GM12891 (cell line): ENCODE measurements at regions not wholly inside any gene's neighbourhood (a gene's known extent, or its start where the extent isn't known, plus 50 kb on each side); places are given as distances from the start of the nearest gene placed in this dataset.

Source experiments
- DNase-seq: peaks from one replicate; pipeline ENCODE4 v3.0.0; 2011; ENCODE audit warnings: low spot score; ENCODE audit not compliant: insufficient read length
- FAIRE-seq: peaks from 2 replicates; lab custom pipeline; 2011; peaks lifted over from hg19 to GRCh38; lab: Jason Lieb, UNC
- PAX5 ChIP-seq: IDR thresholded peaks from 2 replicates; pipeline ENCODE4 v1.6.1; 2011; ENCODE audit warnings: low read length, moderate library complexity, mild to moderate bottlenecking; ENCODE audit not compliant: insufficient read depth, severe bottlenecking
- POLR2A ChIP-seq: IDR thresholded peaks from 2 replicates; pipeline ENCODE4 v1.6.1; 2011; ENCODE audit warnings: low read depth, low read length, control low read depth
- POLR2AphosphoS5 ChIP-seq: IDR thresholded peaks from 2 replicates; pipeline ENCODE4 v1.6.1; 2011; ENCODE audit warnings: low read depth, low read length, control low read depth
- POU2F2 ChIP-seq: IDR thresholded peaks from 2 replicates; pipeline ENCODE4 v1.6.1; 2011; ENCODE audit warnings: low read depth, mild to moderate bottlenecking, control low read depth, low read length, moderate library complexity
- SPI1 ChIP-seq: IDR thresholded peaks from 2 replicates; pipeline ENCODE4 v1.6.1; 2011; ENCODE audit warnings: low read depth, low read length, control low read depth
- TAF1 ChIP-seq: IDR thresholded peaks from 2 replicates; pipeline ENCODE4 v1.6.1; 2011; ENCODE audit warnings: low read depth, low read length, control low read depth

DNA sequence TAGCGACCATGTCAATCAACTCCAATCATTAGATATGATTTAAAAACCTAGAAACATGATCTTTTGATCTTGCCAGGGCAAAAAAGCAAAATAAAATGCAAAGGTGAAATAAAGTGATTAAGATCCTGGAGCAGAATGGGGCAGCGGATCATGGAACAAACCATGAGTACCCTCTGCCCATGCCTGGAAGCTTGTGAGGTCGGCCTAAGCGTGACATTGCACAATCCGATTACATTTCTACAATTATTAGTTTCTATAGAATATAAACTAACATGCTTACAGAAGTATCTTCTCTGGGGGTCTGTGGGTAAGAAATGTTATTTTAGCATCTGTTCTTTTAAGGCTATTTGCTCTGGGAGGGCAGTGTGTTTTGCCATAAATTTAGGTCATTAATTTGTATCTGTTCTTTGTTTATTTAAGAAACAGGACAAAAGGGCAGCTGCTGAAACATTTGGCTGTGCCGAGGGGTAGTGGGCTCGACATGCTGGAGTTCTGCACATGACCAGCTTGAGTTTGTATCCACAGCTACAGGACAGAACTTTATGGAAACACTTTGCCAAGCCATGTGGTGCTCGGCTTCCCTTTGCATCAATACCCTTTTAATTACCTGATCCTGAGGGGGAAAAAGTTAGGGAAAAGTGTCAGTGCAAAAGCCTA, 55.9 kb downstream of the ZBTB18 start:
- TF ChIP-seq POLR2AphosphoS5 = no peak
- TF ChIP-seq POLR2A = no peak
- no peak for TF ChIP-seq PAX5
- TF ChIP-seq SPI1 = no peak
- TF ChIP-seq POU2F2 = no peak
- TF ChIP-seq TAF1 = no peak
- no peak for DNase-seq
- no peak for FAIRE-seq

DNA sequence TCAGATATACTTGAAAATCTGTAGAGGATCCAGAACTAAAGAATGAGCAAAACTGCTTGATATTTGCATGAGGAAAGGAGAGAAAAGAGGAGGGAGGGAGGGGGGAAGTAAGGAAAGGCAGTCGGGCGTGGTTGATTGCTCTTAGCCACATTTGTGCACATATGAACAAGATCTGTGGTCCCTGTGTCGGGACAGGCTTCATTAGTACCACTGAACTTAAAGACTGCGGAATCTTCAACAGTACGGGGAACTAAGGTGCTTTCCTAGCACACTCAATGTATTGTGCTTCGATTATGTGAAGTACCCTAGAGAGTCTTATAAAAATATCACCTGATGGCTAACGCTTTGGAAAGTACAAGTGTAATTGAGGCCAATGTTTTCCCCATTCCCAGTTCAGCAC, 59.9 kb downstream of the ZBTB18 start:
- TF ChIP-seq POLR2A (no peak), TAF1 (no peak), PAX5 (no peak), POLR2AphosphoS5 (no peak), SPI1 (no peak), POU2F2 (no peak)
- FAIRE-seq (no peak), DNase-seq (no peak)

DNA sequence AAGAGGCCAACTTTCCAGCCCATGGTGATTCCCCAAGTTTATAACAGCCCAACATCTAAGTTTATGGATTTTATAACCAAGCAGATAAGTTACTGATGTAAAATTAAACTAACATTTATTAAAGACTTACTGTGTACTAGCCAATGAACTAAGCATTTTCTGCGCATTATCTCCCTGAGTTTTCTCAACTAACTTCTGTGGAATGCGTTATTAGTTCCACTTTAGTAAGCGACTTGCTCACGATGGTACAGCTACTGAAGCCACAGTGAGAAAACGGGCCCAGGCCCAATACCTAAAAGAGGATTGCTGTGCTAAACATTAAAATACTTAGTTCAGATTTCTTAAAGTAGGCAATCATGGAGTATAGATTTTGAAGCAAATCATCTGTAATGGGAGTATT, 61.0 kb downstream of the ZBTB18 start:
- TF ChIP-seq POU2F2 = no peak
- no peak for TF ChIP-seq PAX5
- TF ChIP-seq POLR2AphosphoS5 = no peak
- TF ChIP-seq SPI1 = no peak
- no peak for TF ChIP-seq POLR2A
- TF ChIP-seq TAF1 = no peak
- DNase-seq (no peak), FAIRE-seq (no peak)

DNA sequence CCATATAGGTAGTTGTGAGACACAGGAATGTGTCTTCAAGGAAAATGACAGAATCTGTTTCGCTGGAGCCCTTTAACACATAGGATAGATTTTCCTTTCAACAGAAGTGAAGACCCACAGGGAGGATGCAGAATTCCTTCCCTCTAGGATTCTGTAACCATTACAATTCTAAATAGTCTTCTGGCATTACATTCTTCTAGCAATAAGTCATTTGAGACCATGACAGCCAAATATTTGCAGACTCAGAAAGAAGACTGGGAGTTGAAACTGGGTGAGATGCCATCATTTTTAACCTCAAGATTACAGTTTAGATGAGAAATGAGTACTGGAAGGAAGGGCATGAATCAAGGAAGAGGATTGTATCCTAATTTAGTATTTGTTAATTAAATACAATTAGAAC, 61.6 kb downstream of the ZBTB18 start:
- DNase-seq (no peak), FAIRE-seq (no peak)
- TF ChIP-seq TAF1 (no peak), SPI1 (no peak), POLR2A (no peak), POLR2AphosphoS5 (no peak), PAX5 (no peak), POU2F2 (no peak)

DNA sequence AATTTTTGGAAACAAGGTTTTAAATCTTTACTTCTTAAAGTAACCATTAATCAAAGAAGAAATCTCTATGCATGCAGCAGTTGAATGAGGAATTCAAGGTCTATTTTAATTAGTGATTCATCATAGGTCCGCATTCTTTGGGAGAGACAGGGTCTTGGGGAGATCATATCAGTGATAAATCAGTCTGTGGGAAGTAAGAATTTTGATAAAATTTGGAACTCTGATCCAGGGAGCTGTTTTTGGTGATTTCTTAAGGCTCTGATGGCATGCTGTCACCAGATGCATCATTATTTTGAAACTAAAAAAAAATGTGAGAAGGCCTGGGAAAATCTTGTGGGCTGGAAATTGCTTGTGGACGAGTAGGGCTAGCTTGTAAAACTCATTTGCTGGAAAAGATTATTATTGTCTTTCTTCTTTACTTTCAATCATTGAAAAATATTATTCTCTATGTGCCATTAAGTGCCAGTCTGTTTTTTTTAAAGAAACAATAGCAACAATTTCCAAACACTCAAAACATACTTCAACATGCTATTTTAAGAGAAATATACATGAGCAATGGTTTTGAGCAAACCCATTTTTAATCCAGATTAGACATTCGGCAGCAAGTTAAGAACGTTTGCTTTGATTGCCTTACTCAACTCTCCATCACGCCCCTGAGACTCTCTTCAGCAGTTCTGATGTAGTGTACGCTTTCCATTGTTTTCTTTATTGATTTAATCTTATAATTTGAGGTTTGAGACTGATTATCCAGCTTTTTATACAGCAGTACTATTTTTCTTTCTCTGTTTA, 62.6 kb downstream of the ZBTB18 start:
- FAIRE-seq (no peak), DNase-seq (no peak)
- TF ChIP-seq PAX5 (no peak), POLR2AphosphoS5 (no peak), POU2F2 (no peak), POLR2A (no peak), SPI1 (no peak), TAF1 (no peak)

DNA sequence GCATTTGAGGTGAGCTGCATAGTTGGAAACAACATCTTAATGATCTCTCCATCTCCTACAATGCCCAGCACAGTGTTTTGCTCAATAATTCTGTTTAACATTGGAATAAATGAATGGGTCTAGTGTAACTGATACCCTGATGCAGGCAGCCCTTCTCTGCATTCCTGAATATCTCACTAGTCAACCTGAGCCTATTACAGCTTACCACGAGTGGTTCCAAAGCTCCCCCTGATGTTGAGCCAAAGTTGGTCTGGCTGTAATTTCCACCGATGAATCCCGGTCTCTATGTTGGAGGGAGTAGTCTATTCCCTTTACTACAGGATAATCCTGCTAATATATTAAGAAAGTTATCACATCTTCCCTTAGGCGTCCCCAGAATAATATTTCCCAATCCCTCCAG, 63.8 kb downstream of the ZBTB18 start:
- no peak for TF ChIP-seq PAX5
- TF ChIP-seq POU2F2 = no peak
- TF ChIP-seq SPI1 = no peak
- TF ChIP-seq POLR2AphosphoS5 = no peak
- TF ChIP-seq POLR2A = no peak
- no peak for TF ChIP-seq TAF1
- FAIRE-seq (no peak), DNase-seq (no peak)

DNA sequence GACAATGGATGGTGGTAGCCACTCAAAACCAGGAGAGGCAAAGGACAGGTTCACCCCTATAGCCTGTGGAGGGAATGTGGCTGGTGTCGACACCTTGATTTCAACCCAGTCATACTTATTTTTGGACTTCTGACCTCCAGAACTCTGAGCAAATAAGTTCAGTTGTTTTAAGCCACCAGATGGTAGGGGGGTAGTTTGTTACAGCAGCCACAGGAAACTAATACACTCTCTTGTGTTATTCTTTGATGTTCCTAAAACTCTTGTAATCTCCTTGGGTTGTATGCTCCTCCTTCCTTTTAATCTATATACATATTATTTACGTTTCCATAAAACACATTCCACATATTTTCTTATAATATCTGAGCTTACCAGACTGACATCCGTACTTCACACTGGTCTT, 65.9 kb downstream of the ZBTB18 start:
- FAIRE-seq = no peak
- DNase-seq = no peak
- TF ChIP-seq POU2F2 = no peak
- TF ChIP-seq PAX5 = no peak
- TF ChIP-seq POLR2AphosphoS5 = no peak
- no peak for TF ChIP-seq TAF1
- TF ChIP-seq POLR2A = no peak
- TF ChIP-seq SPI1 = no peak

DNA sequence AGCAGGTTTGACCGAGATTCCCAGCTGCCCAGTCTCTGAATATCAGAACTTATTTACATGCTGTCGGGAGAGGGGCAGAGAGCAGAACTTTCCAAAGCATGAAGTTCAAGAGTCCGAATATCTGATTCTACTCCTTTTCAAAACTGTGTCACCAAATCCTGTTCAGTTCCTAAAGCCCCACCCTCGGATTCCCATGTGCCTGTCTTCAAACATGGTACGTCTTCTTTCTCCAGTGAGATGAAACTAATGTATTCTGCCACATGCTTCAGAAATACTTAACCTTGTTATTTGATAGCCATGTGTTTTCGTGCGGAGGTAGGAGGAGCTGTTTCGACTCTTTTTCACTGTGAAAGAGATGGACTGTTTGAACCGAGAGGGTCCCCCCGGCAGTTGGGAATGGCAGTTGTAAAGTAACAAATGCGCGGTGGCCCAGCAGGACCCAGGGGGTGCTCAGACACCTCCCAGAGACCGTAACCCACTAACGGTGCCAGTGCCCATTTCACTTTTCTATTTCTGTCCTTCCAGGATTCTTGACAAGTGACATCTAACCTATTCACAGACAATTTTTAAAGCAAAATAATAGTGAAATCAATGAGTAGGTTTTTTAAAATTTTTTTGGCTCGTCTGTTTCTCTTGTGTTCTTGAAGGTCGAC, 67.2 kb downstream of the ZBTB18 start:
- DNase-seq = no peak
- no peak for FAIRE-seq
- TF ChIP-seq POU2F2 = no peak

DNA sequence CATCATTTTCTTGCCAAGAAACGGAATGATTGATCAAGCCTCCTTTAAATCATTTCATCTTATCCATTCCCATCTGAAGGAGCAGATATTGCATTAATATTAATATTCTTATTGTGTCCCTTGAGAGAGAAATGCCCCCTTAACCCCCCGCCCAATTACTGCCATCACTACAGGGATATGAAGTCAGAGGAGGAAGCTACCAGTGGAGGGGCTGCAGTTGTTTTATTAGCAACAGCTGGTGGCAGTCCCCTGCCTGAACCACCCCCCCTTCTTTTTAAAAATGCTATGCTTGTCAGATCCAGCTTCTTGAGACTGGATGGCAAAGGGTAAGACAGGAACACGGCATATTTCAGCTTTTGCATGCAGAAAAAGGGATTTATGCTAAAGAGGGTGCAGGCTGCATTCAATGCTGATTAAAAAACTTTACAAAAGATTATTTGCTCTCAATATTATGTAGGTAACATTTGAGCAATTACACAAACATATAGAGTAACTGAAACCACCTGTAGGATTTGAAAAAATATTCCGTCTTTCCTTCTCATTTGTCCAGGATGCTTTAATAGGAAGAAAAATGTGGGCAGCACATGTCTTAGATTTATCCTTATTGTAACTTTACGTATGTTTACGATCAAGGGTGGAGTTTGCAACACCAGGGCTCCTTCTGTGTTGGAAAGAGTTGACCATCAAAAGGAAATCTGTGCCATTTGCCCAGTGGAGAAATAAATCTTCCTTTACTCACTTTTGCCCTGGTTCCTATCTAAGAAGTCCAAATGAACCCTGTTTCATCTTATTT, 77.7 kb downstream of the ZBTB18 start:
- FAIRE-seq (no peak), DNase-seq (no peak)
- no peak for TF ChIP-seq POU2F2
- no peak for TF ChIP-seq PAX5
- no peak for TF ChIP-seq POLR2A
- no peak for TF ChIP-seq SPI1
- TF ChIP-seq POLR2AphosphoS5 = no peak
- TF ChIP-seq TAF1 = no peak

DNA sequence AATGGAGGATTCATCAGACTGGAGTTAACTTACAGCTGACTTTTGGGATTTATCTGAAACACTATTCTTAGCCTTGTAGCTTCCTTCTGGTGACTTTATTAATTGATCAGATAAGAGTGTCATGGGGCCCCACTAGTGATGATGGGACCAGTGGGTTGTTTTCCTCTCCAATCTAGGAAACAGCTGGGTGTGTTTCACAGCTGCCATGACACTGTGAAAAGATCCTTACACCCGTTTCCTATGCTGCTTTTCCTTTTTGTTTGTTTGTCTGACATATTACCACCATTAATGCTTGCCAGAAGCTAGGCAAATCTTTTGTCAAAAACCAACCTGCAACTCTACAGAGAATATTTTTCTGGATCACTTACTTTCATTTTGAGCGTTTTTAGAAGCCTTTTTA, 86.2 kb downstream of the ZBTB18 start:
- no peak for FAIRE-seq
- TF ChIP-seq SPI1 (no peak), PAX5 (no peak), TAF1 (no peak), POLR2AphosphoS5 (no peak), POLR2A (no peak), POU2F2 (no peak)
- DNase-seq = no peak
